ENCODE measurements at regions not wholly inside any gene's neighbourhood (a gene's known extent, or its start where the extent isn't known, plus 50 kb on each side); places are given as distances from the start of the nearest gene placed in this dataset.

DNA sequence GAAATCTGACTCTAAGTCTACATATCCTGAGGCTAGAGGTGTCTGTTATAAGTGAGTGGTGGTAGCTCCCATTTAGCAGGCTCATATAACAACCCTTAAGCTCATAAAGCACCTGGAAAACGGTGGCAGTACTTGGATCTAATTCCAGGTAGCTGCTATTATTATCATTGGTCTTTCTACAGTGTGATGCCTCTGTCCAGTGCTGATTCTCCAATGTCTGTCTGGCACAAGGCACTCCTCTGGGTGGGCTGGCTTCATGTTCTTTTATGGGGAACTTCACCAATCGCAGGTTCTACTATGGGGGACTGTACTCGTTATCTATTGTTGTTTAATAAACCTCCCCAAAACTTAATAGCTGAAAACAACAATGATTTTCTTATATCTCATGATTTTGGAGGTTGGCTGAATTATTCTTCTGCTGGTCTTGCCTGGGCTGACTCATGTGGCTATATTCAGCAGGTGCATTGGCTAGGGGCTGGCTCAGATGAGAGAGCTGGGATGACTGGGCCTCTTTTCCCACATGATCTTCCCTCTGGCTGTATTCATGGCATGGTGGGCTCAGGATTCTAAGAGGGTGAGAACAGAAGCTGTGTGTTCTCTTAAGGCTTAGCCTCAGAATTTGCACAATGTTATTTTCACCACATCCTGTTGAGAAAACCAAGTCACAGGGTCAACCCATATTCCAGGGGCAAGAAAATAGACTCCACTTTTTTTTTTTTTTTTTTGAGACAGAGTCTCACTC, 93.0 kb upstream of the PCGF5 start:
- no peaks in the 10 kb centered on the region for H3K36me3 ChIP-seq (replicated peaks in 1 of 2; ENCODE audit: control insufficient read depth in 1 of 2, insufficient read depth in 2 of 2, low read length in 1 of 2)
- 38% methylated on average over 3 of the region's 3 CpGs for WGBS (ENCODE audit: low lambda C conversion rate)
- CTCF ChIA-PET, result interaction anchor here (1.0 to 1.8 kb wide), 2 partner anchors 11 to 216 kb away, joined by 3 to 7 read pairs; no protein-coding TSS in a partner anchor
- no peak overlapping the region for H3K4me3 ChIP-seq (ENCODE audit: low read depth in 2 of 2, low read length in 1 of 2)
- H3K27me3 ChIP-seq (ENCODE audit: insufficient read depth), result peaks cover 5% of the 10 kb centered on the region; the same call in 1 of the 2 replicates
- TF ChIP-seq, protein P1, sequence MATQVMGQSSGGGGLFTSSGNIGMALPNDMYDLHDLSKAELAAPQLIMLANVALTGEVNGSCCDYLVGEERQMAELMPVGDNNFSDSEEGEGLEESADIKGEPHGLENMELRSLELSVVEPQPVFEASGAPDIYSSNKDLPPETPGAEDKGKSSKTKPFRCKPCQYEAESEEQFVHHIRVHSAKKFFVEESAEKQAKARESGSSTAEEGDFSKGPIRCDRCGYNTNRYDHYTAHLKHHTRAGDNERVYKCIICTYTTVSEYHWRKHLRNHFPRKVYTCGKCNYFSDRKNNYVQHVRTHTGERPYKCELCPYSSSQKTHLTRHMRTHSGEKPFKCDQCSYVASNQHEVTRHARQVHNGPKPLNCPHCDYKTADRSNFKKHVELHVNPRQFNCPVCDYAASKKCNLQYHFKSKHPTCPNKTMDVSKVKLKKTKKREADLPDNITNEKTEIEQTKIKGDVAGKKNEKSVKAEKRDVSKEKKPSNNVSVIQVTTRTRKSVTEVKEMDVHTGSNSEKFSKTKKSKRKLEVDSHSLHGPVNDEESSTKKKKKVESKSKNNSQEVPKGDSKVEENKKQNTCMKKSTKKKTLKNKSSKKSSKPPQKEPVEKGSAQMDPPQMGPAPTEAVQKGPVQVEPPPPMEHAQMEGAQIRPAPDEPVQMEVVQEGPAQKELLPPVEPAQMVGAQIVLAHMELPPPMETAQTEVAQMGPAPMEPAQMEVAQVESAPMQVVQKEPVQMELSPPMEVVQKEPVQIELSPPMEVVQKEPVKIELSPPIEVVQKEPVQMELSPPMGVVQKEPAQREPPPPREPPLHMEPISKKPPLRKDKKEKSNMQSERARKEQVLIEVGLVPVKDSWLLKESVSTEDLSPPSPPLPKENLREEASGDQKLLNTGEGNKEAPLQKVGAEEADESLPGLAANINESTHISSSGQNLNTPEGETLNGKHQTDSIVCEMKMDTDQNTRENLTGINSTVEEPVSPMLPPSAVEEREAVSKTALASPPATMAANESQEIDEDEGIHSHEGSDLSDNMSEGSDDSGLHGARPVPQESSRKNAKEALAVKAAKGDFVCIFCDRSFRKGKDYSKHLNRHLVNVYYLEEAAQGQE (IDR thresholded peaks at IDR 0.05; ENCODE audit: low read depth, low read length), result peak; percentile 93
- TF ChIP-seq SIN3A (IDR thresholded peaks at IDR 0.05; ENCODE audit: borderline replicate concordance, low read depth, low read length), result no peak
- H3K9me3 ChIP-seq, result no peaks in the 10 kb centered on the region
- no peak overlapping the region for H3K27ac ChIP-seq (ENCODE audit: low read depth in 2 of 2, low read length in 1 of 2)
- H4K20me1 ChIP-seq (ENCODE audit: insufficient read depth), result no peaks in the 10 kb centered on the region
- H3K4me2 ChIP-seq, result no peak overlapping the region
- DNase-seq, result no peak
- H3K79me2 ChIP-seq (ENCODE audit: insufficient read depth), result no peaks in the 10 kb centered on the region
- H3K4me1 ChIP-seq (ENCODE audit: control insufficient read depth in 1 of 2, insufficient read depth in 2 of 2, low read depth in 1 of 2, low read length in 1 of 2), result no peaks in the 10 kb centered on the region
- no peaks in the 10 kb centered on the region for H3K9me2 ChIP-seq
- H3K9ac ChIP-seq, result no peak overlapping the region
- POLR2A ChIA-PET, result no interaction called here
- no peak overlapping the region for H2AFZ ChIP-seq (ENCODE audit: low read depth)
- H3F3A ChIP-seq (replicated peaks; ENCODE audit: insufficient read depth), result no peaks in the 10 kb centered on the region

DNA sequence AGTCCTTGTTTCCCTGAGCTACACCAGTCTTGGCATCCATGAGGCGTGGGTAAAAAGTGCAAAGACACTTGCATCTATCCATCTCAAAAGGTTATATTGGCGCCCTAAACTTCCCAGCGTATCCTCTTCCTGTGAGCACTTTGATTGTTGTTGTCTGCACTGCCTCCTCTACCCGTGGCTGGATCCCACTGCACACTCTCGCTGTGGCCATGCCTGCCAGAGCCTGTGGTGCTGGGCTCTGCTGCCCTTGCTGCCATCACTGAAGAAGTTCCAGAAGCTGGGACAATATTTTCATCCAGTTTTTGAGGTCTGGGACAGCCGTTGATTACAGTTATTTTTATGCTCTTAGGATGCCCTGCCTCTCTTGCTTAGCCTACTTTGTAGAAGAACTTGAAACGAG, 85.3 kb upstream of the PCGF5 start:
- no peak for DNase-seq
- no peak overlapping the region for H3K9ac ChIP-seq
- no peaks in the 10 kb centered on the region for H3K79me2 ChIP-seq (ENCODE audit: insufficient read depth)
- no peaks in the 10 kb centered on the region for H3F3A ChIP-seq (replicated peaks; ENCODE audit: insufficient read depth)
- WGBS (ENCODE audit: low lambda C conversion rate), result 63% methylated on average over 7 of the region's 7 CpGs
- no peaks in the 10 kb centered on the region for H3K9me2 ChIP-seq
- no peaks in the 10 kb centered on the region for H3K9me3 ChIP-seq
- no peaks in the 10 kb centered on the region for H4K20me1 ChIP-seq (ENCODE audit: insufficient read depth)
- no peak overlapping the region for H3K4me3 ChIP-seq (ENCODE audit: low read depth in 2 of 2, low read length in 1 of 2)
- H2AFZ ChIP-seq (ENCODE audit: low read depth), result no peak overlapping the region
- no peaks in the 10 kb centered on the region for H3K36me3 ChIP-seq (replicated peaks in 1 of 2; ENCODE audit: control insufficient read depth in 1 of 2, insufficient read depth in 2 of 2, low read length in 1 of 2)
- CTCF ChIA-PET, result interaction anchor here (1.0 to 1.3 kb wide), 3 partner anchors 12 to 128 kb away, joined by 3 read pairs; no protein-coding TSS in a partner anchor
- POLR2A ChIA-PET, result no interaction called here
- TF ChIP-seq YY1 (IDR thresholded peaks at IDR 0.05; ENCODE audit: low read depth), result no peak
- no peak for TF ChIP-seq RCOR1 (IDR thresholded peaks at IDR 0.05; ENCODE audit: low read length)
- TF ChIP-seq CHD2 (IDR thresholded peaks at IDR 0.05; ENCODE audit: low read length, partially characterized antibody), result no peak
- TF ChIP-seq, protein P1 (IDR thresholded peaks at IDR 0.05; ENCODE audit: low read depth, low read length), result no peak
- TF ChIP-seq NFIC (IDR thresholded peaks at IDR 0.05; ENCODE audit: borderline replicate concordance), result no peak
- TF ChIP-seq, protein P2, sequence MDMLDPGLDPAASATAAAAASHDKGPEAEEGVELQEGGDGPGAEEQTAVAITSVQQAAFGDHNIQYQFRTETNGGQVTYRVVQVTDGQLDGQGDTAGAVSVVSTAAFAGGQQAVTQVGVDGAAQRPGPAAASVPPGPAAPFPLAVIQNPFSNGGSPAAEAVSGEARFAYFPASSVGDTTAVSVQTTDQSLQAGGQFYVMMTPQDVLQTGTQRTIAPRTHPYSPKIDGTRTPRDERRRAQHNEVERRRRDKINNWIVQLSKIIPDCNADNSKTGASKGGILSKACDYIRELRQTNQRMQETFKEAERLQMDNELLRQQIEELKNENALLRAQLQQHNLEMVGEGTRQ (IDR thresholded peaks at IDR 0.05; ENCODE audit: borderline replicate concordance, low read depth, low read length), result no peak
- no peak for TF ChIP-seq FOXM1 (IDR thresholded peaks at IDR 0.05; ENCODE audit: low read depth)
- H3K27me3 ChIP-seq (ENCODE audit: insufficient read depth), result no peaks in the 10 kb centered on the region
- H3K4me1 ChIP-seq (ENCODE audit: control insufficient read depth in 1 of 2, insufficient read depth in 2 of 2, low read depth in 1 of 2, low read length in 1 of 2), result no peaks in the 10 kb centered on the region
- no peak overlapping the region for H3K27ac ChIP-seq (ENCODE audit: low read depth in 2 of 2, low read length in 1 of 2)
- H3K4me2 ChIP-seq, result no peak overlapping the region

Measured in SK-N-SH (cell line).